ENCODE measurements at regions not wholly inside any gene's neighbourhood (a gene's known extent, or its start where the extent isn't known, plus 50 kb on each side); places are given as distances from the start of the nearest gene placed in this dataset.

DNA sequence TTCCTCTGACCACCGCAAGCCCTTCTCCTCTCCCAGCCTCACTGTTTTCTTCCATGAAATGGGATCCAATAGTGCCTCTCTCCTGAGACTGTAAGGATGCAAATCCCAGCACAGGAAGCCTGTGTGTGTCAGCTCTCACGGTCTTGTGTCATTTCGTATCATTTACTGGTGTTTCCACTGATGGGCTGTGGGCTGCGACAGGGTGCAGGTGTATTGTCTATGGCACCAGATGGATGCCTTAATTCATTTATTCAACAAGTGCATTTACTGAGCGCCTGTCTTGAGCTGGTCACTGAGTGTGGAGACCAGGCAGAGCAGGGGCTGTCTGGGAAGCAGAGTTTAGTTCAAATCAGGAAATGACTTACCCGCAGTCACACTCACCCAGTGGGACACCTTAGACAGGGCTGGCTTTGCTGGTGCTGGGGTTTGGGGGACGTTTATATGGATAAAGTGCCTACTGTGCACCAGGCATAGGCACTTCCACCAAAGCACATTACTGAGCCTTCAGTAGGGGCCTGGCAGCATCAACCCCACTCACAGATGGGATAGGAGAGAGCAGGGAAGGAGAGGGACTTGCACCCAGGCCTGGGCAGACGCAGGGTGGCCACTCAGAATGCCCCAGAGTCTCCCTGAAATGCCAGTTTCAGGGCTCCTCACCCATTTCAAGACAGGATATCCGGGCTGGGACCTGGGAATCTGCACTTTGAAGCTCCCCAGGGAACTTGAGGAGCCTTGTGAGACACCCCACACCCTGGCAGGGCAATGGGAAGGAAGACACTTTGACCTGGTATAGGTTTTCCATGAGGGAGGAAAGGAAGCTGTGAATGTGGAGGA is 398.9 kb downstream of the MATN1 start:
- DNase-seq (ENCODE audit: extremely low spot score): no peak
- no peaks in the 10 kb centered on the region for H3K9me3 ChIP-seq
- TF ChIP-seq, protein P1, sequence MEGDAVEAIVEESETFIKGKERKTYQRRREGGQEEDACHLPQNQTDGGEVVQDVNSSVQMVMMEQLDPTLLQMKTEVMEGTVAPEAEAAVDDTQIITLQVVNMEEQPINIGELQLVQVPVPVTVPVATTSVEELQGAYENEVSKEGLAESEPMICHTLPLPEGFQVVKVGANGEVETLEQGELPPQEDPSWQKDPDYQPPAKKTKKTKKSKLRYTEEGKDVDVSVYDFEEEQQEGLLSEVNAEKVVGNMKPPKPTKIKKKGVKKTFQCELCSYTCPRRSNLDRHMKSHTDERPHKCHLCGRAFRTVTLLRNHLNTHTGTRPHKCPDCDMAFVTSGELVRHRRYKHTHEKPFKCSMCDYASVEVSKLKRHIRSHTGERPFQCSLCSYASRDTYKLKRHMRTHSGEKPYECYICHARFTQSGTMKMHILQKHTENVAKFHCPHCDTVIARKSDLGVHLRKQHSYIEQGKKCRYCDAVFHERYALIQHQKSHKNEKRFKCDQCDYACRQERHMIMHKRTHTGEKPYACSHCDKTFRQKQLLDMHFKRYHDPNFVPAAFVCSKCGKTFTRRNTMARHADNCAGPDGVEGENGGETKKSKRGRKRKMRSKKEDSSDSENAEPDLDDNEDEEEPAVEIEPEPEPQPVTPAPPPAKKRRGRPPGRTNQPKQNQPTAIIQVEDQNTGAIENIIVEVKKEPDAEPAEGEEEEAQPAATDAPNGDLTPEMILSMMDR (IDR thresholded peaks at IDR 0.05): no peak
- TF ChIP-seq EP300 (IDR thresholded peaks at IDR 0.05): no peak
- TF ChIP-seq POLR2AphosphoS5 (IDR thresholded peaks at IDR 0.05): no peak
- TF ChIP-seq POLR2A (IDR thresholded peaks at IDR 0.05; ENCODE audit: low read depth): no peak
- 89% methylated on average over 6 of the region's 9 CpGs for WGBS
- no peak overlapping the region for H3K27ac ChIP-seq (replicated peaks in 1 of 4)
- H3K4me1 ChIP-seq: no peaks in the 10 kb centered on the region
- no peak overlapping the region for H3K4me3 ChIP-seq
- no peaks in the 10 kb centered on the region for H3K36me3 ChIP-seq
- intact Hi-C loops (cut with DNase I): no loop called here
- H3K27me3 ChIP-seq: peaks cover 0 to 53% (median 4%) of the 10 kb centered on the region in 4 donors

GRCh38 chr1:30323841-30324240 is 399.5 kb downstream of the MATN1 start:
- Histone ChIP-seq H3K36me3 (no peaks in the 10 kb centered on the region), H3K27me3 (peaks cover 0 to 55% (median 4%) of the 10 kb centered on the region in 4 donors), H3K9me3 (no peaks in the 10 kb centered on the region), H3K27ac (replicated peaks in 1 of 4) (no peak overlapping the region), H3K4me3 (no peak overlapping the region), H3K4me1 (no peaks in the 10 kb centered on the region)
- no peak for TF ChIP-seq EP300 (IDR thresholded peaks at IDR 0.05)
- WGBS: 71% methylated on average over 4 of the region's 5 CpGs
- intact Hi-C loops (cut with DNase I): no loop called here
- DNase-seq (ENCODE audit: extremely low spot score): no peak

- Histone ChIP-seq H3K27ac (replicated peaks in 1 of 4) (no peak overlapping the region), H3K9me3 (no peaks in the 10 kb centered on the region), H3K4me3 (no peak overlapping the region), H3K4me1 (no peaks in the 10 kb centered on the region), H3K27me3 (peaks cover 0 to 60% (median 4%) of the 10 kb centered on the region in 4 donors), H3K36me3 (no peaks in the 10 kb centered on the region)
- DNase-seq (ENCODE audit: extremely low spot score): no peak
- intact Hi-C loops (cut with DNase I): no loop called here
- 84% methylated on average over 3 of the region's 3 CpGs for WGBS
- no peak for TF ChIP-seq EP300 (IDR thresholded peaks at IDR 0.05)
- TF ChIP-seq, protein P1 (IDR thresholded peaks at IDR 0.05): no peak
- no peak for TF ChIP-seq POLR2A (IDR thresholded peaks at IDR 0.05; ENCODE audit: low read depth)
- TF ChIP-seq POLR2AphosphoS5 (IDR thresholded peaks at IDR 0.05): no peak
Measured at GRCh38 chr1:30323352-30323751, 400.0 kb downstream of the MATN1 start.

- intact Hi-C loops (cut with DNase I): no loop called here
- Histone ChIP-seq H3K9me3 (no peaks in the 10 kb centered on the region), H3K4me3 (no peak overlapping the region), H3K4me1 (no peaks in the 10 kb centered on the region), H3K36me3 (no peaks in the 10 kb centered on the region), H3K27me3 (peaks cover 0 to 65% (median 4%) of the 10 kb centered on the region in 4 donors), H3K27ac (replicated peaks in 1 of 4) (no peak overlapping the region)
- WGBS: 73% methylated on average over 5 of the region's 5 CpGs
- DNase-seq (ENCODE audit: extremely low spot score): no peak
- TF ChIP-seq POLR2AphosphoS5 (IDR thresholded peaks at IDR 0.05) (no peak), EP300 (IDR thresholded peaks at IDR 0.05) (no peak), POLR2A (IDR thresholded peaks at IDR 0.05; ENCODE audit: low read depth) (no peak)
- TF ChIP-seq, protein P1 (IDR thresholded peaks at IDR 0.05): no peak
Measured at GRCh38 chr1:30322859-30323257, 400.5 kb downstream of the MATN1 start.

DNA sequence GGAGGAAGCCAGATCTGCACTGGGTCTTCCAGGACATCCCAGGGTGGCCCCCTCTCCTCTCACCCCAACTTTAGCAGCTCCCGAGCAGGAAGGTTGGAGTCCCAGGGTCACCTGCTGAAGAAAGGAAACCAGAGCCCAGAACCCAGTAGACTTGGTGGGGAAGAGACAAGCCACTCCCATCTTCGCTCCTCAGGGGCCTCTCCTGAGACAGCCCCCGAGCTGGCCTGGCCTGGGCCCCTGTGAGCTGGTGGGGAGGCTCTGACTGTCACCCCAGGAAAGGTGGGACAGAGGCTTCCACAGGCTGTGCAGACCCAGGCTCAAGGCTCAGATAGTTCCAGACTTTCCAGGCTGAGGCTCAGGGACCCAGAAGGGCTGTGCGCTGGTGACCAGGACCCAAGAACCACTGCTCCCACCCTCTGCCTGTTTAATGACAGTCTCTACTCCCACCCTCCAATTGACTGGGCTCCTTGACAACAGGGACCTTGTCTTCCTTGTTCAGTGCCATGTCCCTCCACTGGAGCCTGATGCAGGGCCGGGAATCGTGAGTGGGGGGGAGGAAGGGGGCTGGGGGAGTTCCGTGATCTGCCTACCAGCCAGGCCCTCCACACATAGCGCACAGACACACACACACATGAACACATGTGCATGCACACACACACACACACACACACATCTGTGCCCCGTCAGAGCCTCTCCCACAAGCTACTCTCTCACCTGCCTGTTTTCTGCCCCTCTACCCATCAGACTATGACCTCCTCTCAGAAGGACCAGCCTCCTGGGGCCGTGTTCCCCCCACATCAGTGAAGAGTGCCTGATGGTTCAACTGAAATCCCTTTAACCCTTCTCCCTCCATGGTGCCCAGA is 401.2 kb downstream of the MATN1 start:
- Histone ChIP-seq H3K27ac (replicated peaks in 1 of 4) (no peak overlapping the region), H3K27me3 (peaks cover 0 to 71% (median 4%) of the 10 kb centered on the region in 4 donors), H3K4me1 (no peaks in the 10 kb centered on the region), H3K36me3 (no peaks in the 10 kb centered on the region), H3K9me3 (no peaks in the 10 kb centered on the region), H3K4me3 (no peak overlapping the region)
- 81% methylated on average over 7 of the region's 10 CpGs for WGBS
- no peak for DNase-seq (ENCODE audit: extremely low spot score)
- intact Hi-C loops (cut with DNase I): no loop called here
- no peak for TF ChIP-seq POLR2AphosphoS5 (IDR thresholded peaks at IDR 0.05)
- TF ChIP-seq, protein P1 (IDR thresholded peaks at IDR 0.05): no peak
- TF ChIP-seq EP300 (IDR thresholded peaks at IDR 0.05): no peak
- TF ChIP-seq POLR2A (IDR thresholded peaks at IDR 0.05; ENCODE audit: low read depth): no peak

All from esophagus muscularis mucosa (tissue), 4 donors.